IMR-90 (cell line): ENCODE measurements at regions not wholly inside any gene's neighbourhood (a gene's known extent, or its start where the extent isn't known, plus 50 kb on each side); places are given as distances from the start of the nearest gene placed in this dataset.

Source experiments
- ATAC-seq: fragments of 200-7000 bp; cut with Tn5 transposase; 2 replicates; pipeline ENCODE4 v1.9.1; 2020; ENCODE audit warnings: low read depth, mild to moderate bottlenecking, moderate library complexity
- BruUV-seq: library from RNA; stranded (reverse); fragments of 400-500 nt; replicated peaks from 2 replicates; lab custom pipeline; 2021; lab: Mats Ljungman, UMichigan
- CTCF ChIA-PET: fragments of 300-600 bp; formaldehyde crosslinking; extraction: SDS; loops from one replicate; lab custom pipeline; 2021; ENCODE audit warnings: antibody characterized with exemption; lab: Yijun Ruan, JAX
- POLR2A ChIA-PET: fragments of 300-600 bp; sonication (Branson Sonifier 250); formaldehyde crosslinking; loops from one replicate; lab custom pipeline; 2022; ENCODE audit warnings: antibody characterized with exemption; ENCODE audit not compliant: unreplicated experiment; lab: Charles Lee
- DNase-seq: peaks from one replicate; pipeline ENCODE4 v3.0.0; 2013
- H2AFZ ChIP-seq: replicated peaks from 2 replicates; pipeline ENCODE3; 2013; ENCODE audit warnings: low read length, mild to moderate bottlenecking; ENCODE audit not compliant: poor library complexity
- H2AK5ac ChIP-seq: 2 replicates; pipeline ENCODE4 v1.6.1; 2013; ENCODE audit warnings: low read depth, low read length, inconsistent platforms
- H2AK9ac ChIP-seq: replicated peaks from 2 replicates; pipeline ENCODE3; 2013; ENCODE audit warnings: mild to moderate bottlenecking, low read depth, low read length, moderate library complexity; ENCODE audit not compliant: poor library complexity
- H2BK120ac ChIP-seq: 2 replicates; pipeline ENCODE4 v1.6.1; 2013; ENCODE audit warnings: low read depth, low read length, inconsistent platforms
- H2BK15ac ChIP-seq: 3 replicates; pipeline ENCODE4 v1.6.1; 2013; ENCODE audit warnings: low read depth, low read length, inconsistent platforms
- H2BK20ac ChIP-seq: 2 replicates; pipeline ENCODE4 v1.6.1; 2013; ENCODE audit warnings: low read depth, mild to moderate bottlenecking, inconsistent platforms, low read length, moderate library complexity
- H2BK5ac ChIP-seq: 2 replicates; pipeline ENCODE4 v1.6.1; 2013; ENCODE audit warnings: mild to moderate bottlenecking, low read depth, low read length, inconsistent platforms; ENCODE audit not compliant: poor library complexity, severe bottlenecking
- H3K14ac ChIP-seq: replicated peaks from 2 replicates; pipeline ENCODE4 v1.6.1; 2013; ENCODE audit warnings: low read depth, low read length, inconsistent platforms
- H3K18ac ChIP-seq: 2 replicates; pipeline ENCODE4 v1.6.1; 2013; ENCODE audit warnings: low read depth, low read length, control low read depth
- H3K23ac ChIP-seq: 2 replicates; pipeline ENCODE4 v1.6.1; 2013; ENCODE audit warnings: low read depth, low read length, inconsistent platforms
- H3K27ac ChIP-seq: 2 replicates; pipeline ENCODE4 v1.5.1; 2013; ENCODE audit warnings: mild to moderate bottlenecking, control low read depth, low read length; ENCODE audit not compliant: insufficient read depth
- H3K27me3 ChIP-seq: 2 replicates; pipeline ENCODE4 v1.6.1; 2013; ENCODE audit warnings: low read length; ENCODE audit not compliant: control insufficient read depth, insufficient read depth
- H3K36me3 ChIP-seq: 2 replicates; pipeline ENCODE4 v1.6.1; 2013; ENCODE audit warnings: low read length, mixed read lengths; ENCODE audit not compliant: control insufficient read depth, insufficient read depth
- H3K4ac ChIP-seq: 2 replicates; pipeline ENCODE4 v1.6.1; 2013; ENCODE audit warnings: low read depth, low read length, inconsistent platforms
- H3K4me1 ChIP-seq: 2 replicates; pipeline ENCODE4 v1.6.1; 2013; ENCODE audit warnings: low read length, mixed read lengths; ENCODE audit not compliant: control insufficient read depth, insufficient read depth
- H3K4me2 ChIP-seq: 2 replicates; pipeline ENCODE4 v1.6.1; 2013; ENCODE audit warnings: low read depth, mild to moderate bottlenecking, control low read depth, low read length, moderate library complexity
- H3K4me3 ChIP-seq: 2 replicates; pipeline ENCODE4 v1.5.1; 2013; ENCODE audit warnings: low read depth, mild to moderate bottlenecking, control low read depth, low read length, moderate library complexity; ENCODE audit not compliant: insufficient read depth
- H3K56ac ChIP-seq: 2 replicates; pipeline ENCODE4 v1.6.1; 2013; ENCODE audit warnings: low read length, inconsistent platforms; ENCODE audit not compliant: insufficient read depth; ENCODE audit errors: extremely low read depth
- H3K79me1 ChIP-seq, 2 experiments: 2 replicates each; pipeline ENCODE4 v1.6.1; 2013; ENCODE audit warnings: low read length in 2 of 2, inconsistent platforms in 1 of 2, low read depth in 1 of 2
- H3K9ac ChIP-seq: 2 replicates; pipeline ENCODE4 v1.6.1; 2013; ENCODE audit warnings: low read depth, low read length, control low read depth
- H3K9me1 ChIP-seq: 2 replicates; pipeline ENCODE4 v1.6.1; 2013; ENCODE audit warnings: low read length, inconsistent platforms; ENCODE audit not compliant: insufficient read depth
- H3K9me3 ChIP-seq: 2 replicates; pipeline ENCODE4 v1.6.1; 2013; ENCODE audit warnings: low read length; ENCODE audit not compliant: control insufficient read depth, insufficient read depth
- H4K20me1 ChIP-seq: 2 replicates; pipeline ENCODE4 v1.6.1; 2013; ENCODE audit warnings: low read length, inconsistent platforms; ENCODE audit not compliant: insufficient read depth
- H4K5ac ChIP-seq: 2 replicates; pipeline ENCODE4 v1.6.1; 2013; ENCODE audit warnings: mild to moderate bottlenecking, low read depth, low read length, control low read depth
- H4K8ac ChIP-seq, 2 experiments: 2 replicates each; pipeline ENCODE4 v1.6.1; 2013; ENCODE audit warnings: low read depth in 2 of 2, low read length in 2 of 2, control low read depth in 1 of 2, inconsistent platforms in 1 of 2
- H4K91ac ChIP-seq: 2 replicates; pipeline ENCODE4 v1.6.1; 2013; ENCODE audit warnings: low read depth, low read length, inconsistent platforms; ENCODE audit not compliant: insufficient read depth
- BHLHE40 ChIP-seq: fragments of 150-350 bp; IDR thresholded peaks from 2 replicates; pipeline ENCODE4 v1.6.1; 2016; ENCODE audit warnings: mild to moderate bottlenecking, low read depth, low read length
- CEBPB ChIP-seq: IDR thresholded peaks from 2 replicates; pipeline ENCODE4 v1.6.1; 2012; ENCODE audit warnings: low read depth, low read length, improper control_type of control experiment
- CHD1 ChIP-seq: IDR thresholded peaks from 2 replicates; pipeline ENCODE4 v1.6.1; 2012; ENCODE audit warnings: low read depth, low read length, improper control_type of control experiment
- CTCF ChIP-seq: conservative IDR thresholded peaks from 2 replicates; pipeline ENCODE4 v1.5.1; 2012; ENCODE audit warnings: mild to moderate bottlenecking, low read depth, low read length, improper control_type of control experiment
- ELK1 ChIP-seq: fragments of 150-350 bp; IDR thresholded peaks from 2 replicates; pipeline ENCODE4 v1.6.1; 2016; ENCODE audit warnings: low read depth, mild to moderate bottlenecking, low read length, moderate library complexity, borderline replicate concordance
- FOS ChIP-seq: fragments of 150-350 bp; IDR thresholded peaks from 2 replicates; pipeline ENCODE4 v1.6.1; 2016; ENCODE audit warnings: low read depth, low read length
- MAFK ChIP-seq: IDR thresholded peaks from 2 replicates; pipeline ENCODE4 v1.6.1; 2012; ENCODE audit warnings: low read depth, low read length, improper control_type of control experiment
- MAZ ChIP-seq: IDR thresholded peaks from 2 replicates; pipeline ENCODE4 v1.6.1; 2012; ENCODE audit warnings: low read depth, mild to moderate bottlenecking, low read length, improper control_type of control experiment, moderate library complexity, borderline replicate concordance
- MXI1 ChIP-seq: IDR thresholded peaks from 2 replicates; pipeline ENCODE4 v1.6.1; 2012; ENCODE audit warnings: low read depth, mild to moderate bottlenecking, low read length, moderate library complexity, borderline replicate concordance
- NFE2L2 ChIP-seq: fragments of 150-350 bp; IDR thresholded peaks from 2 replicates; pipeline ENCODE4 v1.6.1; 2016; ENCODE audit warnings: low read depth, mild to moderate bottlenecking, low read length
- POLR2A ChIP-seq: IDR thresholded peaks from 2 replicates; pipeline ENCODE4 v1.6.1; 2012; ENCODE audit warnings: mild to moderate bottlenecking, low read depth, low read length
- RAD21 ChIP-seq: IDR thresholded peaks from 2 replicates; pipeline ENCODE4 v1.6.1; 2012; ENCODE audit warnings: low read length, improper control_type of control experiment
- RCOR1 ChIP-seq: IDR thresholded peaks from 2 replicates; pipeline ENCODE4 v1.6.1; 2012; ENCODE audit warnings: mild to moderate bottlenecking, low read length, improper control_type of control experiment; ENCODE audit not compliant: insufficient replicate concordance
- RFX5 ChIP-seq: IDR thresholded peaks from 2 replicates; pipeline ENCODE4 v1.8.0; 2012; ENCODE audit warnings: low read depth, mild to moderate bottlenecking, low read length, moderate library complexity
- SMC3 ChIP-seq: fragments of 150-350 bp; IDR thresholded peaks from 2 replicates; pipeline ENCODE4 v1.6.1; 2016; ENCODE audit warnings: low read depth, mild to moderate bottlenecking, antibody characterized with exemption, low read length, moderate library complexity
- USF2 ChIP-seq: fragments of 150-350 bp; IDR thresholded peaks from 2 replicates; pipeline ENCODE4 v1.6.1; 2017; ENCODE audit warnings: mild to moderate bottlenecking, antibody characterized with exemption, low read length, low read depth
- WGBS, 2 experiments: methylation state at CpG; one replicate each; pipeline versions ENCODE4 v1.1.5 to v1.1.7; 2013; ENCODE audit warnings: missing lambda C conversion rate in 2 of 2; ENCODE audit not compliant: insufficient read length in 1 of 2; ENCODE audit errors: extremely low coverage in 2 of 2; 5-methylcytosine and 5-hydroxymethylcytosine counted together
- dilution Hi-C: fragments of 300-500 bp; cut with HindIII; formaldehyde crosslinking; loops from one replicate; pipeline ENCODE4 v1.14.3; 2018; ENCODE audit warnings: low sequenced_read_pairs; ENCODE audit not compliant: unreplicated experiment
- in situ Hi-C: fragments of 300-500 bp; cut with MboI; formaldehyde crosslinking; loops from 3 replicates; pipeline ENCODE4 v1.14.3; 2019; ENCODE audit warnings: low sequenced_read_pairs, inconsistent platforms, mixed read lengths
- intact Hi-C: fragments of 100-400 bp; cut with micrococcal nuclease; formaldehyde crosslinking; loops from 2 replicates; pipeline ENCODE4 v1.10.0; 2022

GRCh38 chr1:238960071-238960470, 426.3 kb upstream of the CHRM3 start:
- H3K23ac ChIP-seq, result no peak overlapping the region
- peak; percentile 4 for DNase-seq
- H2BK120ac ChIP-seq, result no peak overlapping the region
- H2BK15ac ChIP-seq, result no peak overlapping the region
- no peak for TF ChIP-seq MAZ
- TF ChIP-seq MAFK, result no peak
- TF ChIP-seq ELK1, result no peak
- TF ChIP-seq CHD1, result no peak
- TF ChIP-seq POLR2A, result no peak
- TF ChIP-seq USF2, result no peak
- no peak for TF ChIP-seq MXI1
- TF ChIP-seq CEBPB, result no peak
- no peak for TF ChIP-seq SMC3
- no peak for TF ChIP-seq BHLHE40
- no peak for TF ChIP-seq NFE2L2
- no peak for TF ChIP-seq RCOR1
- no peak for TF ChIP-seq CTCF
- TF ChIP-seq RAD21, result no peak
- TF ChIP-seq RFX5, result no peak
- no peak for TF ChIP-seq FOS
- in situ Hi-C loops (no loop called here), intact Hi-C loops (no loop called here), dilution Hi-C loops (no loop called here)
- no peak overlapping the region for H3K9ac ChIP-seq
- no TSS peak for BruUV-seq
- no peaks in the 10 kb centered on the region for H3K79me1 ChIP-seq
- no peak overlapping the region for H3K14ac ChIP-seq
- no peaks in the 10 kb centered on the region for H3K36me3 ChIP-seq
- no peaks in the 10 kb centered on the region for H3K9me1 ChIP-seq
- no peak overlapping the region for H3K4ac ChIP-seq
- no peak for ATAC-seq
- H2AFZ ChIP-seq, result no peak overlapping the region
- no peak overlapping the region for H4K8ac ChIP-seq
- no peak overlapping the region for H4K5ac ChIP-seq
- ChIA-PET POLR2A (no interaction called here), CTCF (no interaction called here)
- H2AK9ac ChIP-seq, result no peak overlapping the region
- H2AK5ac ChIP-seq, result no peak overlapping the region
- H3K18ac ChIP-seq, result no peak overlapping the region
- H3K27me3 ChIP-seq, result no peaks in the 10 kb centered on the region
- no peak overlapping the region for H4K91ac ChIP-seq
- H3K4me1 ChIP-seq, result no peaks in the 10 kb centered on the region
- H4K20me1 ChIP-seq, result no peaks in the 10 kb centered on the region
- H3K56ac ChIP-seq, result no peak overlapping the region
- WGBS, 2 experiments, result 0% methylated on average over 1 of the region's 2 CpGs; no CpG with 5 or more reads in 1 of the 2 experiments
- H2BK5ac ChIP-seq, result no peak overlapping the region
- no peak overlapping the region for H3K27ac ChIP-seq
- H2BK20ac ChIP-seq, result no peak overlapping the region
- H3K9me3 ChIP-seq, result peaks cover 9% of the 10 kb centered on the region
- H3K4me2 ChIP-seq, result no peak overlapping the region
- H3K4me3 ChIP-seq, result no peak overlapping the region
